Neural progenitor cell (in vitro differentiated cells): ENCODE measurements at regions not wholly inside any gene's neighbourhood (a gene's known extent, or its start where the extent isn't known, plus 50 kb on each side); places are given as distances from the start of the nearest gene placed in this dataset.

Experiments
- CTCF ChIP-seq: fragments of 200-600 bp; sonication (generic); IDR thresholded peaks from 2 replicates; pipeline ENCODE4 v1.5.1; 2017; ENCODE audit warnings: antibody characterized with exemption, mild to moderate bottlenecking
- EZH2 ChIP-seq: fragments of 200-600 bp; sonication (generic); IDR thresholded peaks from 2 replicates; pipeline ENCODE4 v1.6.1; 2017; ENCODE audit warnings: antibody characterized with exemption, mild to moderate bottlenecking, moderate library complexity

- peak; percentile 64 for TF ChIP-seq CTCF
- no peak for TF ChIP-seq EZH2
Measured at GRCh38 chrX:50988649-50989048, 78.1 kb downstream of the BMP15 start.
